SK-N-SH (cell line): ENCODE measurements at regions not wholly inside any gene's neighbourhood (a gene's known extent, or its start where the extent isn't known, plus 50 kb on each side); places are given as distances from the start of the nearest gene placed in this dataset.

Experiments used
- CTCF ChIA-PET: fragments of 300-600, 350-600 bp; formaldehyde crosslinking; extraction: SDS; loops from one replicate; lab custom pipeline; 2021; lab: Yijun Ruan, JAX
- POLR2A ChIA-PET: fragments of 350-600 bp; sonication (Branson Sonifier 250); formaldehyde crosslinking; extraction: SDS; loops from one replicate; lab custom pipeline; 2020; ENCODE audit warnings: antibody characterized with exemption, inconsistent platforms; lab: Yijun Ruan, JAX
- DNase-seq: peaks from one replicate; pipeline ENCODE4 v3.0.0; 2012
- H2AFZ ChIP-seq: fragments of 200-600 bp; sonication (generic); 2 replicates; pipeline ENCODE4 v1.8.1; 2016; ENCODE audit warnings: antibody characterized with exemption, mild to moderate bottlenecking, low read depth
- H3F3A ChIP-seq: fragments of 200-600 bp; sonication (generic); replicated peaks from 2 replicates; pipeline ENCODE3; 2016; ENCODE audit warnings: antibody characterized with exemption, mild to moderate bottlenecking; ENCODE audit not compliant: insufficient read depth
- H3K27ac ChIP-seq, 2 experiments: fragments of 200-500 bp in 1 of 2; fragments of 200-600 bp in 1 of 2; sonication (Bioruptor generic) in 1 of 2; sonication (generic), shearing (Covaris generic) in 1 of 2; 2 replicates each; pipeline versions ENCODE4 v1.5.1 to v1.6.1; 2014 to 2016; ENCODE audit warnings: low read depth in 2 of 2, inconsistent platforms in 1 of 2, low read length in 1 of 2, mild to moderate bottlenecking in 1 of 2, mixed read lengths in 1 of 2
- H3K27me3 ChIP-seq: fragments of 200-600 bp; sonication (generic), shearing (Covaris generic); 2 replicates; pipeline ENCODE4 v1.6.1; 2016; ENCODE audit warnings: mixed run types; ENCODE audit not compliant: insufficient read depth
- H3K36me3 ChIP-seq, 2 experiments: fragments of 200-500 bp in 1 of 2; fragments of 200-600 bp in 1 of 2; sonication (Bioruptor generic) in 1 of 2; sonication (generic) in 1 of 2; replicated peaks in 1 of 2; 2 replicates each; pipeline versions ENCODE3 to v1.5.1; 2014 to 2016; ENCODE audit warnings: low read length in 1 of 2, mild to moderate bottlenecking in 1 of 2; ENCODE audit not compliant: insufficient read depth in 2 of 2, control insufficient read depth in 1 of 2
- H3K4me1 ChIP-seq, 2 experiments: fragments of 200-500 bp in 1 of 2; fragments of 200-600 bp in 1 of 2; sonication (Bioruptor generic) in 1 of 2; sonication (generic), shearing (Covaris generic) in 1 of 2; 2 replicates each; pipeline versions ENCODE4 v1.5.1 to v1.6.1; 2014 to 2016; ENCODE audit warnings: low read depth in 1 of 2, low read length in 1 of 2, mixed run types in 1 of 2; ENCODE audit not compliant: insufficient read depth in 2 of 2, control insufficient read depth in 1 of 2
- H3K4me2 ChIP-seq: fragments of 200-600 bp; sonication (generic), shearing (Covaris generic); 2 replicates; pipeline ENCODE4 v1.6.1; 2017; ENCODE audit warnings: mixed run types
- H3K4me3 ChIP-seq, 2 experiments: fragments of 200-500 bp in 1 of 2; fragments of 200-600 bp in 1 of 2; sonication (Bioruptor generic) in 1 of 2; sonication (generic), shearing (Covaris generic) in 1 of 2; 2 replicates each; pipeline versions ENCODE4 v1.5.1 to v1.8.1; 2014 to 2016; ENCODE audit warnings: low read depth in 2 of 2, inconsistent platforms in 1 of 2, low read length in 1 of 2, mild to moderate bottlenecking in 1 of 2, mixed read lengths in 1 of 2, moderate library complexity in 1 of 2
- H3K79me2 ChIP-seq: fragments of 200-600 bp; sonication (generic); 2 replicates; pipeline ENCODE4 v1.8.1; 2017; ENCODE audit warnings: mild to moderate bottlenecking; ENCODE audit not compliant: insufficient read depth
- H3K9ac ChIP-seq: fragments of 200-600 bp; sonication (generic); 2 replicates; pipeline ENCODE4 v1.6.1; 2017; ENCODE audit warnings: mixed run types
- H3K9me2 ChIP-seq: fragments of 200-600 bp; sonication (generic); 2 replicates; pipeline ENCODE4 v1.6.1; 2017; ENCODE audit warnings: mixed run types
- H3K9me3 ChIP-seq: fragments of 200-600 bp; sonication (generic); 2 replicates; pipeline ENCODE4 v1.6.1; 2017; ENCODE audit warnings: mixed run types, mild to moderate bottlenecking, moderate library complexity
- H4K20me1 ChIP-seq: fragments of 200-600 bp; sonication (generic); 2 replicates; pipeline ENCODE4 v1.6.1; 2017; ENCODE audit warnings: mild to moderate bottlenecking, mixed run types; ENCODE audit not compliant: insufficient read depth
- CHD2 ChIP-seq: fragments of 150-350 bp; IDR thresholded peaks from 2 replicates; pipeline ENCODE4 v1.6.1; 2018; ENCODE audit warnings: low read length; ENCODE audit not compliant: partially characterized antibody
- EZH2phosphoT487 ChIP-seq: fragments of 200-600 bp; sonication (generic); IDR thresholded peaks from 2 replicates; pipeline ENCODE4 v1.6.1; 2017; ENCODE audit warnings: low read depth, mixed run types, mild to moderate bottlenecking, antibody characterized with exemption, moderate library complexity, borderline replicate concordance
- FOSL2 ChIP-seq: IDR thresholded peaks from 2 replicates; pipeline ENCODE4 v1.4.0; 2012; ENCODE audit warnings: low read depth, mild to moderate bottlenecking, moderate library complexity, borderline replicate concordance
- FOXM1 ChIP-seq: IDR thresholded peaks from 2 replicates; pipeline ENCODE4 v1.4.0; 2012; ENCODE audit warnings: low read depth, mild to moderate bottlenecking
- GABPA ChIP-seq: IDR thresholded peaks from 2 replicates; pipeline ENCODE4 v1.4.0; 2012; ENCODE audit warnings: low read depth, mild to moderate bottlenecking
- GATA2 ChIP-seq: sonication (generic); formaldehyde crosslinking; IDR thresholded peaks from 2 replicates; pipeline ENCODE4 v1.5.0; 2020; ENCODE audit warnings: mild to moderate bottlenecking, missing genetic modification reagents
- JUND ChIP-seq: IDR thresholded peaks from 2 replicates; pipeline ENCODE4 v1.4.0; 2012
- MXI1 ChIP-seq: IDR thresholded peaks from 2 replicates; pipeline ENCODE4 v1.6.1; 2012; ENCODE audit warnings: mild to moderate bottlenecking, low read depth, low read length, improper control_type of control experiment
- NFIC ChIP-seq: IDR thresholded peaks from 2 replicates; pipeline ENCODE4 v1.4.0; 2012; ENCODE audit warnings: borderline replicate concordance
- NRF1 ChIP-seq: IDR thresholded peaks from 2 replicates; pipeline ENCODE4 v1.6.1; 2012; ENCODE audit warnings: low read depth, mild to moderate bottlenecking, low read length
- RAD21 ChIP-seq: IDR thresholded peaks from 2 replicates; pipeline ENCODE4 v1.6.1; 2012; ENCODE audit warnings: mild to moderate bottlenecking, low read length
- SIN3A ChIP-seq: IDR thresholded peaks from 2 replicates; pipeline ENCODE4 v1.6.1; 2012; ENCODE audit warnings: low read depth, mild to moderate bottlenecking, low read length, moderate library complexity, borderline replicate concordance
- TAF1 ChIP-seq: IDR thresholded peaks from 2 replicates; pipeline ENCODE4 v1.6.1; 2012; ENCODE audit warnings: low read depth, mild to moderate bottlenecking, low read length, moderate library complexity, borderline replicate concordance
- TCF12 ChIP-seq: IDR thresholded peaks from 2 replicates; pipeline ENCODE4 v1.4.0; 2012
- WGBS: methylation state at CpG from one replicate; pipeline ENCODE4 v1.1.6; 2017; ENCODE audit warnings: low lambda C conversion rate; 5-methylcytosine and 5-hydroxymethylcytosine counted together
- TF ChIP-seq, protein P1 (sequence below): IDR thresholded peaks from 2 replicates; pipeline ENCODE4; 2012
- TF ChIP-seq, protein P2 (sequence below): fragments of 200-600 bp; sonication (generic); IDR thresholded peaks from 2 replicates; pipeline ENCODE4 v1.6.1; 2017; ENCODE audit warnings: antibody characterized with exemption, mild to moderate bottlenecking, moderate library complexity
- TF ChIP-seq, protein P3 (sequence below): IDR thresholded peaks from 2 replicates; pipeline ENCODE4 v1.6.1; 2012; ENCODE audit warnings: mild to moderate bottlenecking, low read depth, low read length, moderate library complexity
- TF ChIP-seq, protein P4 (sequence below): IDR thresholded peaks from 2 replicates; pipeline ENCODE4 v1.4.0; 2012; ENCODE audit warnings: low read depth, borderline replicate concordance
- TF ChIP-seq, protein P5 (sequence below): fragments of 150-350 bp; IDR thresholded peaks from 2 replicates; pipeline ENCODE4 v1.6.1; 2016; ENCODE audit warnings: mild to moderate bottlenecking, low read depth, low read length
- TF ChIP-seq, protein P6 (sequence below): IDR thresholded peaks from 2 replicates; pipeline ENCODE4 v1.4.0; 2012; ENCODE audit warnings: low read depth, borderline replicate concordance

DNA sequence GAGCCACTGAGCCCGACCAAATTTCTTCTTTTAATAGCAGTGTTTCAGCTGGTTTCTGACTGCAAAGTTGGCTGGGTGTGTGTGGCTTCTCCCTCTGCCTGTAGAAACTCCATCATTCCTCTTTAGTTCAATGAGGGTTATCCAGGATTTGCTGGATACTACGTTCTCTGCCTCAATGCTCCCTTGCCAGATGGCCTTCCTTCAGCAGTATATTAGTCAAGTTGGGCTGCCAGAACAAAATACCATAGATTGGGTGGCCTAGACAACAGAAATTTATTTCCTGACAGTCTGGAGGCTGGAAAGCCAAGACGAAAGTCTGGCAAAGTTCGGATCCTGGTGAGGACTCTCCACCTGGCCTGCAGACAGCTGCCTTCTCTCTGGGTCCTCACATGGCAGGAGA is 103.7 kb downstream of the NOG start:
- DNase-seq: no peak
- no peaks in the 10 kb centered on the region for H3K79me2 ChIP-seq
- no peak overlapping the region for H3K27ac ChIP-seq
- H3K4me2 ChIP-seq: no peak overlapping the region
- H3K9me3 ChIP-seq: no peaks in the 10 kb centered on the region
- ChIA-PET POLR2A (no interaction called here), CTCF (interaction anchor here (1.3 to 2.9 kb wide), 2 partner anchors 19 to 105 kb away, joined by 3 to 20 read pairs; no protein-coding TSS in a partner anchor)
- peaks cover 24% of the 10 kb centered on the region for H3F3A ChIP-seq
- no peak for TF ChIP-seq TAF1
- TF ChIP-seq, protein P1, sequence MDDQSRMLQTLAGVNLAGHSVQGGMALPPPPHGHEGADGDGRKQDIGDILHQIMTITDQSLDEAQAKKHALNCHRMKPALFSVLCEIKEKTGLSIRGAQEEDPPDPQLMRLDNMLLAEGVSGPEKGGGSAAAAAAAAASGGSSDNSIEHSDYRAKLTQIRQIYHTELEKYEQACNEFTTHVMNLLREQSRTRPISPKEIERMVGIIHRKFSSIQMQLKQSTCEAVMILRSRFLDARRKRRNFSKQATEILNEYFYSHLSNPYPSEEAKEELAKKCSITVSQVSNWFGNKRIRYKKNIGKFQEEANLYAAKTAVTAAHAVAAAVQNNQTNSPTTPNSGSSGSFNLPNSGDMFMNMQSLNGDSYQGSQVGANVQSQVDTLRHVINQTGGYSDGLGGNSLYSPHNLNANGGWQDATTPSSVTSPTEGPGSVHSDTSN: no peak
- no peak for TF ChIP-seq EZH2phosphoT487
- no peak for TF ChIP-seq SIN3A
- TF ChIP-seq NFIC: no peak
- TF ChIP-seq, protein P2, sequence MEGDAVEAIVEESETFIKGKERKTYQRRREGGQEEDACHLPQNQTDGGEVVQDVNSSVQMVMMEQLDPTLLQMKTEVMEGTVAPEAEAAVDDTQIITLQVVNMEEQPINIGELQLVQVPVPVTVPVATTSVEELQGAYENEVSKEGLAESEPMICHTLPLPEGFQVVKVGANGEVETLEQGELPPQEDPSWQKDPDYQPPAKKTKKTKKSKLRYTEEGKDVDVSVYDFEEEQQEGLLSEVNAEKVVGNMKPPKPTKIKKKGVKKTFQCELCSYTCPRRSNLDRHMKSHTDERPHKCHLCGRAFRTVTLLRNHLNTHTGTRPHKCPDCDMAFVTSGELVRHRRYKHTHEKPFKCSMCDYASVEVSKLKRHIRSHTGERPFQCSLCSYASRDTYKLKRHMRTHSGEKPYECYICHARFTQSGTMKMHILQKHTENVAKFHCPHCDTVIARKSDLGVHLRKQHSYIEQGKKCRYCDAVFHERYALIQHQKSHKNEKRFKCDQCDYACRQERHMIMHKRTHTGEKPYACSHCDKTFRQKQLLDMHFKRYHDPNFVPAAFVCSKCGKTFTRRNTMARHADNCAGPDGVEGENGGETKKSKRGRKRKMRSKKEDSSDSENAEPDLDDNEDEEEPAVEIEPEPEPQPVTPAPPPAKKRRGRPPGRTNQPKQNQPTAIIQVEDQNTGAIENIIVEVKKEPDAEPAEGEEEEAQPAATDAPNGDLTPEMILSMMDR: no peak
- TF ChIP-seq, protein P3, sequence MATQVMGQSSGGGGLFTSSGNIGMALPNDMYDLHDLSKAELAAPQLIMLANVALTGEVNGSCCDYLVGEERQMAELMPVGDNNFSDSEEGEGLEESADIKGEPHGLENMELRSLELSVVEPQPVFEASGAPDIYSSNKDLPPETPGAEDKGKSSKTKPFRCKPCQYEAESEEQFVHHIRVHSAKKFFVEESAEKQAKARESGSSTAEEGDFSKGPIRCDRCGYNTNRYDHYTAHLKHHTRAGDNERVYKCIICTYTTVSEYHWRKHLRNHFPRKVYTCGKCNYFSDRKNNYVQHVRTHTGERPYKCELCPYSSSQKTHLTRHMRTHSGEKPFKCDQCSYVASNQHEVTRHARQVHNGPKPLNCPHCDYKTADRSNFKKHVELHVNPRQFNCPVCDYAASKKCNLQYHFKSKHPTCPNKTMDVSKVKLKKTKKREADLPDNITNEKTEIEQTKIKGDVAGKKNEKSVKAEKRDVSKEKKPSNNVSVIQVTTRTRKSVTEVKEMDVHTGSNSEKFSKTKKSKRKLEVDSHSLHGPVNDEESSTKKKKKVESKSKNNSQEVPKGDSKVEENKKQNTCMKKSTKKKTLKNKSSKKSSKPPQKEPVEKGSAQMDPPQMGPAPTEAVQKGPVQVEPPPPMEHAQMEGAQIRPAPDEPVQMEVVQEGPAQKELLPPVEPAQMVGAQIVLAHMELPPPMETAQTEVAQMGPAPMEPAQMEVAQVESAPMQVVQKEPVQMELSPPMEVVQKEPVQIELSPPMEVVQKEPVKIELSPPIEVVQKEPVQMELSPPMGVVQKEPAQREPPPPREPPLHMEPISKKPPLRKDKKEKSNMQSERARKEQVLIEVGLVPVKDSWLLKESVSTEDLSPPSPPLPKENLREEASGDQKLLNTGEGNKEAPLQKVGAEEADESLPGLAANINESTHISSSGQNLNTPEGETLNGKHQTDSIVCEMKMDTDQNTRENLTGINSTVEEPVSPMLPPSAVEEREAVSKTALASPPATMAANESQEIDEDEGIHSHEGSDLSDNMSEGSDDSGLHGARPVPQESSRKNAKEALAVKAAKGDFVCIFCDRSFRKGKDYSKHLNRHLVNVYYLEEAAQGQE: no peak
- TF ChIP-seq, protein P4, sequence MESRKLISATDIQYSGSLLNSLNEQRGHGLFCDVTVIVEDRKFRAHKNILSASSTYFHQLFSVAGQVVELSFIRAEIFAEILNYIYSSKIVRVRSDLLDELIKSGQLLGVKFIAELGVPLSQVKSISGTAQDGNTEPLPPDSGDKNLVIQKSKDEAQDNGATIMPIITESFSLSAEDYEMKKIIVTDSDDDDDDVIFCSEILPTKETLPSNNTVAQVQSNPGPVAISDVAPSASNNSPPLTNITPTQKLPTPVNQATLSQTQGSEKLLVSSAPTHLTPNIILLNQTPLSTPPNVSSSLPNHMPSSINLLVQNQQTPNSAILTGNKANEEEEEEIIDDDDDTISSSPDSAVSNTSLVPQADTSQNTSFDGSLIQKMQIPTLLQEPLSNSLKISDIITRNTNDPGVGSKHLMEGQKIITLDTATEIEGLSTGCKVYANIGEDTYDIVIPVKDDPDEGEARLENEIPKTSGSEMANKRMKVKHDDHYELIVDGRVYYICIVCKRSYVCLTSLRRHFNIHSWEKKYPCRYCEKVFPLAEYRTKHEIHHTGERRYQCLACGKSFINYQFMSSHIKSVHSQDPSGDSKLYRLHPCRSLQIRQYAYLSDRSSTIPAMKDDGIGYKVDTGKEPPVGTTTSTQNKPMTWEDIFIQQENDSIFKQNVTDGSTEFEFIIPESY: no peak
- no peak for TF ChIP-seq FOSL2
- no peak for TF ChIP-seq CHD2
- TF ChIP-seq GABPA: no peak
- no peak for TF ChIP-seq FOXM1
- no peak for TF ChIP-seq JUND
- no peak for TF ChIP-seq NRF1
- TF ChIP-seq, protein P5, sequence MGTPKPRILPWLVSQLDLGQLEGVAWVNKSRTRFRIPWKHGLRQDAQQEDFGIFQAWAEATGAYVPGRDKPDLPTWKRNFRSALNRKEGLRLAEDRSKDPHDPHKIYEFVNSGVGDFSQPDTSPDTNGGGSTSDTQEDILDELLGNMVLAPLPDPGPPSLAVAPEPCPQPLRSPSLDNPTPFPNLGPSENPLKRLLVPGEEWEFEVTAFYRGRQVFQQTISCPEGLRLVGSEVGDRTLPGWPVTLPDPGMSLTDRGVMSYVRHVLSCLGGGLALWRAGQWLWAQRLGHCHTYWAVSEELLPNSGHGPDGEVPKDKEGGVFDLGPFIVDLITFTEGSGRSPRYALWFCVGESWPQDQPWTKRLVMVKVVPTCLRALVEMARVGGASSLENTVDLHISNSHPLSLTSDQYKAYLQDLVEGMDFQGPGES: no peak
- TF ChIP-seq, protein P6, sequence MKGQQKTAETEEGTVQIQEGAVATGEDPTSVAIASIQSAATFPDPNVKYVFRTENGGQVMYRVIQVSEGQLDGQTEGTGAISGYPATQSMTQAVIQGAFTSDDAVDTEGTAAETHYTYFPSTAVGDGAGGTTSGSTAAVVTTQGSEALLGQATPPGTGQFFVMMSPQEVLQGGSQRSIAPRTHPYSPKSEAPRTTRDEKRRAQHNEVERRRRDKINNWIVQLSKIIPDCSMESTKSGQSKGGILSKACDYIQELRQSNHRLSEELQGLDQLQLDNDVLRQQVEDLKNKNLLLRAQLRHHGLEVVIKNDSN: no peak
- no peak for TF ChIP-seq TCF12
- no peak for TF ChIP-seq RAD21
- TF ChIP-seq GATA2 (CRISPR knock-in tag): no peak
- no peak for TF ChIP-seq MXI1
- no peaks in the 10 kb centered on the region for H3K9me2 ChIP-seq
- 68% methylated on average over 4 of the region's 4 CpGs for WGBS
- no peak overlapping the region for H2AFZ ChIP-seq
- H3K4me1 ChIP-seq: peaks cover 0 to 12% of the 10 kb centered on the region in 2 experiments; a peak in 1 of 4 replicates
- no peak overlapping the region for H3K4me3 ChIP-seq
- no peaks in the 10 kb centered on the region for H3K36me3 ChIP-seq
- no peaks in the 10 kb centered on the region for H3K27me3 ChIP-seq
- H3K9ac ChIP-seq: no peak overlapping the region
- no peaks in the 10 kb centered on the region for H4K20me1 ChIP-seq
